Left lung (tissue), 4 donors: ENCODE measurements at regions not wholly inside any gene's neighbourhood (a gene's known extent, or its start where the extent isn't known, plus 50 kb on each side); places are given as distances from the start of the nearest gene placed in this dataset.
"Not testable (repeated sequence)": the region's sequence is repeated elsewhere in the genome, so short reads cannot be mapped to it uniquely, and the experiment has no call there.

ENCODE experiments used
- ATAC-seq: fragments of 200-7000 bp; cut with Tn5 transposase; one replicate; pipeline ENCODE4 v1.9.1; 2020; ENCODE audit warnings: moderate library complexity
- DNase-seq, 4 donors: peaks; one replicate each; pipeline ENCODE4 v3.0.0-alpha.2; 2013 to 2020
- H3K27ac ChIP-seq, 2 donors: fragments of 200-600 bp; sonication (generic) in 1 of 2; one replicate each; pipeline versions ENCODE4 v1.5.0 to v1.8.0; 2020 to 2021
- H3K27me3 ChIP-seq, 2 donors: fragments of 200-600 bp; sonication (generic) in 1 of 2; one replicate each; pipeline versions ENCODE4 v1.5.0 to v1.8.0; 2020 to 2021
- H3K36me3 ChIP-seq, 2 donors: fragments of 200-600 bp; sonication (generic) in 1 of 2; one replicate each; pipeline versions ENCODE4 v1.5.0 to v1.8.0; 2020 to 2021
- H3K4me1 ChIP-seq, 2 donors: fragments of 200-600 bp; one replicate each; pipeline ENCODE4 v1.8.0; 2021
- H3K4me3 ChIP-seq, 2 donors: fragments of 200-600 bp; sonication (generic) in 1 of 2; one replicate each; pipeline versions ENCODE4 v1.5.0 to v1.8.0; 2020 to 2021; ENCODE audit warnings: mild to moderate bottlenecking in 1 of 2
- H3K9me3 ChIP-seq, 2 donors: fragments of 200-600 bp; sonication (generic) in 1 of 2; one replicate each; pipeline versions ENCODE4 v1.5.0 to v1.8.0; 2020 to 2021
- CTCF ChIP-seq, 2 donors: fragments of 200-600 bp; sonication (generic) in 1 of 2; IDR thresholded peaks; one replicate each; pipeline versions ENCODE4 v1.5.0 to v1.8.0; 2021; ENCODE audit warnings: antibody characterized with exemption in 2 of 2
- intact Hi-C, 2 donors: fragments of 100-400 bp; cut with DNase I; formaldehyde crosslinking; loops; one replicate each; pipeline versions ENCODE4 v1.11.2 to v1.14.2; 2022
- donor health status: DM: no; HTN: yes; CAD: no.
- donor health status: DM: no; HTN: no; CAD: no.

DNA sequence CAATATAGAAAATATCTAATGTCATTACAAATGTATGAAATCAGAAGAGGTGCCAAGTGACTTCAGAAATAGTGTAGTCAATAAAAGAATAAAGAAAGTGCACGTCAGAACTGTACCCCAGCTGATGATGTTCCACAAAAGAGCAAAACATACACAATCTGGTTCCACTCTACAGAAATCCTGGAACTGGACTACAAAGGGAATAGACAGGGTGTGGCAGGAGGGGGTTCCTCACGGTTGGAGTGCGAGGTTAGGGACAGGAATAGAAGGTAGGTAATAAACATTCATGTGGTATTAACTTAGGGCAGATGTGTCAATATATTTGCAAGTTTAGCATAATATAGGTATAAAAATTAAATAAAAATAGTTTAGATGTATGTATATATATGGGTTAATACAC lies 103.3 kb upstream of the GOLGA6L6 start:
- Histone ChIP-seq H3K36me3 (no peaks in the 10 kb centered on the region), H3K4me1 (no peaks in the 10 kb centered on the region), H3K4me3 (no peak overlapping the region), H3K9me3 (no peaks in the 10 kb centered on the region), H3K27ac (no peak overlapping the region), H3K27me3 (peaks cover 0 to 13% of the 10 kb centered on the region in 2 donors)
- DNase-seq (no peak), ATAC-seq (no peak)
- intact Hi-C loops = no loop called here
- TF ChIP-seq CTCF (IDR thresholded peaks at IDR 0.05) = no peak

DNA sequence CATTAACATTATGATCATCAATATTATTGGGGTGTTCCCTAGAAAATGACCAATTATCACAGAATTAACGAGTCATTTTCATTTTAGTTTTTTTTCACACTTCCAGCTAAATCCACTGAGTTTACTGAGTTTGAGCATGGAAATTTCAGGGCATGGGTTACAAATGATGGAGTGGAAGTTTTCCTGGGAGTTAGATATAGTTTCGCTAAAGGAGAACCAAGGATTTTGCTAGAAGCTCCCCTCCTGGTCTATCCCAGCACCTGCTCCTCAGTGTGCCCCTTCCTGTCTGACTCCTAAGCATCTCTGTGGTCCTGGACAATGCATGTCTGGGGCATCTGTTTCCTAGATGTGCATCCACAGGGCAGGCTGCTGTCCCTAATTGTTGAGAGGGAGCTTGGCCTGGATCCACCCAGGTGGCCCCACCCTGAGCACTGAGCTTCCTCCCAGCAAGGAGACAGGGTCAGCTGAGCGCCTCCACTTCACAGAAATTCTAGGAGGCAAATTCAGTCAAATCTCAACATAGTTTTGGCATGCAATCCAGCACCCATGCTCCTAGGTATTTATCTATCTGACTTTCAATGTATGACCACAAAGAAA lies 102.3 kb upstream of the GOLGA6L6 start:
- ATAC-seq = no peak
- no peaks in the 10 kb centered on the region for H3K9me3 ChIP-seq
- intact Hi-C loops = no loop called here
- H3K36me3 ChIP-seq = no peaks in the 10 kb centered on the region
- peaks cover 0 to 13% of the 10 kb centered on the region in 2 donors for H3K27me3 ChIP-seq
- no peak overlapping the region for H3K27ac ChIP-seq
- H3K4me3 ChIP-seq = no peak overlapping the region
- no peak for TF ChIP-seq CTCF (IDR thresholded peaks at IDR 0.05)
- peak in 1 of 4 donors; percentile 61 for DNase-seq
- no peaks in the 10 kb centered on the region for H3K4me1 ChIP-seq

DNA sequence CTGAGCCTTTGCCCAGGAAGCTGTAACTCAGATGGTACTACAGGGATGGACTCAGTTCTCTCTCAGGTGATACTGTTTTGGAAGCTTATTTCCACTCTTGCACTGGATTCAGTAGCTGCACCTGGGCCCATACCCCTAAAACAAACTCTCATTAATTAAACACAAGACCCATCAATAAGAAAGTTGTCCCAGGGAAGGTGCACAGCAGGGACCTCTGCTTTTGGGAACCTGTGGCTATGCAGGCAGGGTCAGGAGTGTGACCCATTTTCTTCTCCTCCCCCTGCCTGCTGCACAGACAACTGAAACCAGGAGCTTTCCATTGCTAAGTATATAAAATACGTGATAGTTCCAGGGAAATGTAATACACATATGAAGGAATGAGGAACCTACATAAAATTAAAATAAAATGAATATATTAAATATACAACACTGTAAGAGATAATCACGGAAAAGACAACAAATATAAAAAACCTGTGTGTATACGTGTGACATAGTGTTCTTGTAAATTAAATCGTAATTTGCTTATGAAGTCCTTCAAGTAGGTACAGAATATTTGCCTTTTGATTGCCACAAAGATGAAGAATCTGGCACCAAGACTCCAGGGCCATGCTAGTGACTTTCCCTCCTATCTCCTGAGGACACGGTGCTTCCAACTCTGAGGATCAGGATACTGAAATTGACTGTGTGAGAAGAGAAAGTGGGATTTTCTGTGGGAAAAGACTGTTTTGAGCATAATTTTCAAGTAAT lies 101.6 kb upstream of the GOLGA6L6 start:
- Histone ChIP-seq H3K4me1 (no peaks in the 10 kb centered on the region), H3K9me3 (no peaks in the 10 kb centered on the region), H3K27me3 (peaks cover 0 to 13% of the 10 kb centered on the region in 2 donors), H3K4me3 (no peak overlapping the region), H3K27ac (no peak overlapping the region), H3K36me3 (no peaks in the 10 kb centered on the region)
- ATAC-seq = no peak
- TF ChIP-seq CTCF (IDR thresholded peaks at IDR 0.05) = no peak
- DNase-seq = no peak
- intact Hi-C loops = no loop called here

DNA sequence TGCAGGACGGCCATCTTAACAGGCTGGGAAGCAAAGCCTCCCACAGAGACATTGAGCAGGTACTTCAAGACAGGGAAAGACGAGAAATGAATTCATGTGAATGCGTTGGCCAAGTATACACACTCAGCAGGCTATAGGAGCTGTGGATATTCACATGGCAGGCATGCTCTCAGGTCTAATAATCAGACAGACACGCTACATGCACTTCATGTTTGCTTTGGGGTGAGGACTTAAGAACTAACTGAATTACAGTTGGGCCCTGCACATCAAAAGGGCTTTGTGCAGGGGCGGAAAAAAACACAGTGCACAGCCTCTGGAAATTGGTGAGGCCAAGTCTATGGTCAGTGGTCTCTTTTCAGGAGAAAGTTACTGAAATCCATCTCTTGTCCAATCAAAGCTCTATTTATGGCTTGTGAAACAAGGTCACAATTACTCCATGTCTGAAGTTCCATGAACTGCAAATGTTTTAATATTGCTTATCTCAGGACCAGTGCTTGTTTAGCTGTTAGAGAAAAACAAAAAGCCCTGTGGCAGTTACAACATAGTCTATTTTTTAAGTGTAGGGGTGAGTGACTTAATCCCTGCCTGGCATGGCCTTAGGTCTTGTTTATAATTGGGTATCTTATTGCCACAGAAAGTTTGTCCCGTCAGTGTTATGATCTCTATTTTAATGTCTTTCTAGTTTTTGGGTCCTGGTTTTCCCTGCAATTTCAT lies 100.6 kb upstream of the GOLGA6L6 start:
- Histone ChIP-seq H3K27me3 (peaks cover 0 to 13% of the 10 kb centered on the region in 2 donors), H3K9me3 (no peaks in the 10 kb centered on the region), H3K4me3 (no peak overlapping the region), H3K36me3 (no peaks in the 10 kb centered on the region), H3K27ac (no peak overlapping the region), H3K4me1 (no peaks in the 10 kb centered on the region)
- DNase-seq = no peak
- no peak for ATAC-seq
- no peak for TF ChIP-seq CTCF (IDR thresholded peaks at IDR 0.05)
- intact Hi-C loops = no loop called here

DNA sequence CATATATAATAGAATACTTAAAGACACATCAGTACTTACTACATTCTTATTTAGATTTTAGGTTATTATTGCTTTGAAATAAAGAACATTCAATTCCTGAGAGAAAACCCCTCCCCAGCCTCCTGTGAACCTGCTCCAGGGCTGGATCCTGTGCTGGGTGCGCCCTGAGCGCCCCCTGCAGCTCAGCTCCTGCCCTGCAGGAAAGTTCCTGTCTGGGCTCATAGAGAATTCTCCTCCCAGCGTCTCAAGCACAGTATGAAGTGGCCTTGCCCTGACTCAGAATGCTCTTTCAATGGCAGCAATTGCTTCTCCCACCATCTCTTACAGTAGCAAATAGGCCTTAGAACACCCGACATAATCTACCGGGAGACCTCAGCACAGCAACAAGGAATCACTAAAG lies 98.8 kb upstream of the GOLGA6L6 start:
- DNase-seq, H3K36me3 ChIP-seq, H3K4me3 ChIP-seq, H3K9me3 ChIP-seq, intact Hi-C loops, H3K27ac ChIP-seq, H3K4me1 ChIP-seq: not testable (repeated sequence)
- ATAC-seq = peak; percentile 94
- H3K27me3 ChIP-seq = peaks cover 0 to 13% of the 10 kb centered on the region in 2 donors

GRCh38 chr15:20639224-20639623 lies 97.6 kb upstream of the GOLGA6L6 start:
- peaks cover 0 to 13% of the 10 kb centered on the region in 2 donors for H3K27me3 ChIP-seq
- H3K27ac ChIP-seq, H3K36me3 ChIP-seq, DNase-seq, intact Hi-C loops, H3K9me3 ChIP-seq, H3K4me1 ChIP-seq, H3K4me3 ChIP-seq, ATAC-seq: not testable (repeated sequence)

DNA sequence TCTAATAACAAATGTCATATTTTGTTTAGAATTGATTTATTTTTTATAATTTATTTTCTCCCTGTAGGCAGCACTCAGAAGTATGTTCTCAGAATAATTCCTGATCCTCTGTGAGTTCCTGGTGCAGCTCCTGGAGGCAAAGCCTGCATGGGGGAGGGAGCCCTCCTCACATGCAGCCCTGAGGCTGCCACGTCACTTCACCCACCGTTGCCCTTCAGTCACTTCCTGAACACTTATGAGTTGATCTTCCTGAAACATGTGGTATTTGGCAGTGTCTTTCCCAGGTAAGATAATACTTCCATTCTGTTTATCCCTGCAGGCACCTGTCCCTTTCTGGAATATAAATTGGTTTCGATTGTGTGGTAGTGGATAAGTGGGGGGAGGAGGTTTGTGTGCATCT lies 95.9 kb upstream of the GOLGA6L6 start:
- H3K27ac ChIP-seq, H3K4me1 ChIP-seq, DNase-seq, H3K9me3 ChIP-seq, intact Hi-C loops, H3K27me3 ChIP-seq, ATAC-seq, H3K36me3 ChIP-seq, H3K4me3 ChIP-seq: not testable (repeated sequence)

- H3K36me3 ChIP-seq, DNase-seq, H3K9me3 ChIP-seq, H3K27ac ChIP-seq, intact Hi-C loops, H3K4me3 ChIP-seq, ATAC-seq, H3K27me3 ChIP-seq, H3K4me1 ChIP-seq: not testable (repeated sequence)
Measured at GRCh38 chr15:20629526-20629925, 87.9 kb upstream of the GOLGA6L6 start.

DNA sequence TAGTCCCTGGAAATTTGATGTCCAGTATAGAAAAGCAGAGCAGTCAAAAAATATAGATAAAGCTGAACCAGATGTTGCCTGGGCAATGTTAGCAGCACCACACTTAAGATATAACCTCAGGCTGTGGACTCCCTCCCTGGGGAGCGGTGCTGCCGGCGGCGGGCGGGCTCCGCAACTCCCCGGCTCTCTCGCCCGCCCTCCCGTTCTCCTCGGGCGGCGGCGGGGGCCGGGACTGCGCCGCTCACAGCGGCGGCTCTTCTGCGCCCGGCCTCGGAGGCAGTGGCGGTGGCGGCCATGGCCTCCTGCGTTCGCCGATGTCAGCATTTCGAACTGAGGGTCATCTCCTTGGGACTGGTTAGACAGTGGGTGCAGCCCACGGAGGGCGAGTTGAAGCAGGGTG lies 86.9 kb upstream of the GOLGA6L6 start:
- H3K27me3 ChIP-seq, intact Hi-C loops, ATAC-seq, DNase-seq, H3K4me1 ChIP-seq, H3K36me3 ChIP-seq, H3K9me3 ChIP-seq, H3K4me3 ChIP-seq, H3K27ac ChIP-seq: not testable (repeated sequence)
